GM12878 (cell line): ENCODE measurements at regions not wholly inside any gene's neighbourhood (a gene's known extent, or its start where the extent isn't known, plus 50 kb on each side); places are given as distances from the start of the nearest gene placed in this dataset.

ENCODE experiments used
- ATAC-seq: fragments of 200-7000 bp; cut with Tn5 transposase; 3 replicates; pipeline ENCODE4 v1.9.1; 2020; ENCODE audit warnings: mild to moderate bottlenecking, moderate library complexity
- BruUV-seq: library from RNA; stranded (reverse); fragments of 400-500 nt; replicated peaks from 2 replicates; lab custom pipeline; 2021; lab: Mats Ljungman, UMichigan
- CTCF ChIA-PET: fragments of 300-600 bp; sonication (Branson Sonifier 250); formaldehyde crosslinking; extraction: SDS; loops from one replicate; lab custom pipeline; 2021; ENCODE audit warnings: inconsistent platforms; lab: Yijun Ruan, JAX
- POLR2A ChIA-PET: fragments of 350-600 bp; formaldehyde crosslinking; extraction: SDS; loops from one replicate; lab custom pipeline; 2021; ENCODE audit warnings: inconsistent platforms; lab: Charles Lee
- RAD21 ChIA-PET: fragments of 300-600 bp; sonication (Branson Sonifier 250); formaldehyde crosslinking; loops from one replicate; lab custom pipeline; 2023; ENCODE audit warnings: antibody characterized with exemption; ENCODE audit not compliant: unreplicated experiment; lab: Charles Lee
- SMC1A ChIA-PET: fragments of 300-600 bp; sonication (Branson Sonifier 250); formaldehyde crosslinking; loops from one replicate; lab custom pipeline; 2023; ENCODE audit not compliant: unreplicated experiment, uncharacterized antibody; lab: Charles Lee
- DNase-seq: peaks from one replicate; pipeline ENCODE4 v3.0.0-alpha.2; 2011; ENCODE audit warnings: low read depth, low spot score
- FAIRE-seq: peaks from 3 replicates; lab custom pipeline; 2011; peaks lifted over from hg19 to GRCh38; lab: Jason Lieb, UNC
- H2AFZ ChIP-seq: 2 replicates; pipeline ENCODE4 v1.6.0; 2011; ENCODE audit warnings: low read depth, low read length, control low read depth; ENCODE audit not compliant: control insufficient read depth
- H3K27ac ChIP-seq: 2 replicates; pipeline ENCODE4 v1.5.1; 2011; ENCODE audit warnings: control low read depth; ENCODE audit not compliant: control insufficient read depth, insufficient read depth
- H3K27me3 ChIP-seq, 2 experiments: replicated peaks in 1 of 2; 2 replicates each; pipeline versions ENCODE4 v1.6.0 to v1.6.1; 2011; ENCODE audit warnings: low read length in 1 of 2; ENCODE audit not compliant: control insufficient read depth in 2 of 2, insufficient read depth in 2 of 2
- H3K36me3 ChIP-seq, 2 experiments: 2 replicates each; pipeline ENCODE4 v1.5.1; 2011; ENCODE audit warnings: low read length in 1 of 2; ENCODE audit not compliant: control insufficient read depth in 2 of 2, insufficient read depth in 2 of 2
- H3K4me1 ChIP-seq: 2 replicates; pipeline ENCODE4 v1.6.1; 2011; ENCODE audit warnings: mild to moderate bottlenecking, low read length, moderate library complexity, mixed read lengths; ENCODE audit not compliant: control insufficient read depth, insufficient read depth
- H3K4me2 ChIP-seq: 2 replicates; pipeline ENCODE4 v1.6.0; 2011; ENCODE audit warnings: control low read depth; ENCODE audit not compliant: control insufficient read depth, insufficient read depth
- H3K4me3 ChIP-seq: fragments of 200-600 bp; sonication (generic); 2 replicates; pipeline ENCODE4 v1.5.1; 2016
- H3K79me2 ChIP-seq: 2 replicates; pipeline ENCODE4 v1.6.0; 2011; ENCODE audit warnings: low read length; ENCODE audit not compliant: control insufficient read depth, insufficient read depth
- H3K9ac ChIP-seq: 2 replicates; pipeline ENCODE4 v1.8.0; 2011; ENCODE audit warnings: low read length, control low read depth, mixed read lengths; ENCODE audit not compliant: control insufficient read depth, insufficient read depth
- H3K9me3 ChIP-seq: replicated peaks from 3 replicates; pipeline ENCODE4 v1.5.1; 2011; ENCODE audit warnings: mild to moderate bottlenecking, low read length; ENCODE audit not compliant: control insufficient read depth, insufficient read depth
- H4K20me1 ChIP-seq: 2 replicates; pipeline ENCODE4 v1.6.0; 2011; ENCODE audit not compliant: control insufficient read depth, insufficient read depth
- EP300 ChIP-seq, 2 experiments: fragments of 150-350 bp in 1 of 2; IDR thresholded peaks; 2 replicates each; pipeline ENCODE4 v1.6.1; 2011 to 2012; ENCODE audit warnings: low read depth in 2 of 2, low read length in 2 of 2, borderline replicate concordance in 1 of 2, improper control_type of control experiment in 1 of 2, inconsistent platforms in 1 of 2; ENCODE audit not compliant: control insufficient read depth in 1 of 2
- ESRRA ChIP-seq: IDR thresholded peaks from 2 replicates; pipeline ENCODE4 v1.6.1; 2012; ENCODE audit warnings: mild to moderate bottlenecking, low read length, improper control_type of control experiment
- ETV6 ChIP-seq, 2 experiments: fragments of 450-650 bp in 1 of 2; IDR thresholded peaks in 1 of 2; conservative IDR thresholded peaks in 1 of 2; 2 replicates each; pipeline ENCODE4 v1.6.1; 2014; ENCODE audit warnings: antibody characterized with exemption in 1 of 2, borderline replicate concordance in 1 of 2, low read depth in 1 of 2, mild to moderate bottlenecking in 1 of 2, moderate library complexity in 1 of 2
- FOS ChIP-seq: IDR thresholded peaks from 3 replicates; pipeline ENCODE4 v1.6.1; 2011; ENCODE audit warnings: borderline replicate concordance; ENCODE audit not compliant: insufficient read length; ENCODE audit errors: extremely low read depth
- GABPA ChIP-seq: IDR thresholded peaks from 2 replicates; pipeline ENCODE4 v1.6.1; 2014; ENCODE audit warnings: antibody characterized with exemption, low read depth, mild to moderate bottlenecking, inconsistent platforms
- POLR2AphosphoS2 ChIP-seq: IDR thresholded peaks from 2 replicates; pipeline ENCODE4 v1.6.1; 2011; ENCODE audit warnings: low read depth, mild to moderate bottlenecking, low read length, improper control_type of control experiment, moderate library complexity
- RELB ChIP-seq: fragments of 450-650 bp; IDR thresholded peaks from 2 replicates; pipeline ENCODE4 v1.6.1; 2017; ENCODE audit warnings: low read depth, mild to moderate bottlenecking, moderate library complexity
- REST ChIP-seq: IDR thresholded peaks from 2 replicates; pipeline ENCODE4 v1.6.1; 2012; ENCODE audit warnings: mild to moderate bottlenecking, low read depth, low read length
- SIX5 ChIP-seq: IDR thresholded peaks from 2 replicates; pipeline ENCODE4 v1.6.1; 2011; ENCODE audit warnings: mild to moderate bottlenecking, low read depth, low read length, moderate library complexity; ENCODE audit not compliant: severe bottlenecking
- ZNF207 ChIP-seq: fragments of 450-650 bp; IDR thresholded peaks from 2 replicates; pipeline ENCODE4 v1.6.1; 2014; ENCODE audit warnings: antibody characterized with exemption, mild to moderate bottlenecking, borderline replicate concordance
- ZNF24 ChIP-seq: fragments of 450-650 bp; IDR thresholded peaks from 2 replicates; pipeline ENCODE4 v1.6.1; 2017; ENCODE audit warnings: antibody characterized with exemption, mild to moderate bottlenecking
- ZNF274 ChIP-seq: IDR thresholded peaks from one replicate; pipeline ENCODE4 v1.8.0; 2011; ENCODE audit not compliant: insufficient read length, insufficient read depth
- WGBS: methylation state at CpG from one replicate; pipeline ENCODE4 v1.1.6; 2016; ENCODE audit warnings: low lambda C conversion rate; ENCODE audit not compliant: insufficient replicate concordance, insufficient coverage; ENCODE audit errors: missing lambda C conversion rate; 5-methylcytosine and 5-hydroxymethylcytosine counted together
- in situ Hi-C: fragments of 300-500 bp; cut with MboI; formaldehyde crosslinking; loops from 9 replicates; pipeline ENCODE4 v1.14.3; 2018; ENCODE audit warnings: mixed read lengths
- intact Hi-C: fragments of 100-400 bp; cut with micrococcal nuclease; formaldehyde crosslinking; loops from one replicate; pipeline ENCODE4 v1.14.2; 2022; ENCODE audit not compliant: unreplicated experiment
- TF ChIP-seq, protein P1 (sequence below): IDR thresholded peaks from 2 replicates; pipeline ENCODE4 v1.6.1; 2012; ENCODE audit warnings: low read depth, low read length, improper control_type of control experiment
- TF ChIP-seq, protein P2 (sequence below): fragments of 450-650 bp; IDR thresholded peaks from 2 replicates; pipeline ENCODE4 v1.6.1; 2017; ENCODE audit warnings: mild to moderate bottlenecking, moderate library complexity

DNA sequence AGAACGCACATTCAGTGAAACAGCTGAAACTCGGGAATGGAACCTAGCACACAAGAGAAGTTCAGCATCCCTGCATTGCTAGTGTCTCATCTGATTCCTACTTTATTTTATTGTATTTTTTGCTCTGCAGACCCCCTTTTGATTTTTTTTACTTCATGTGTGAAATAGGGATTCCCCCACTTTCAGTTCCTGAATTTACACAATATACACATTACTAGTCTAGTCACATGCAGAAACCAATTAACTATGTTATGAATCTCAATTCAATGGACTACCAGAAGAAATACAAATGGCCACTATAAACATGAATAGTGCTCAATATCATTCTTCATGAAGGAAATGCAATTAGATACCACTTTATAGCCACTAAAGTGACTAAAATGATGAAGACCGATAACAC, 386.1 kb upstream of the COBL start:
- no peaks in the 10 kb centered on the region for H3K9me3 ChIP-seq
- intact Hi-C loops = no loop called here
- no peaks in the 10 kb centered on the region for H3K36me3 ChIP-seq
- no peaks in the 10 kb centered on the region for H4K20me1 ChIP-seq
- 57% methylated on average over 3 of the region's 3 CpGs for WGBS
- CTCF ChIA-PET = no interaction called here
- no peak overlapping the region for H2AFZ ChIP-seq
- POLR2A ChIA-PET = no interaction called here
- H3K9ac ChIP-seq = no peak overlapping the region
- ATAC-seq (peak; percentile 62), DNase-seq (no peak), FAIRE-seq (no peak)
- RAD21 ChIA-PET = no interaction called here
- no TSS peak for BruUV-seq
- in situ Hi-C loops = no loop called here
- no peak overlapping the region for H3K4me2 ChIP-seq
- H3K27me3 ChIP-seq = no peaks in the 10 kb centered on the region
- H3K4me1 ChIP-seq = no peaks in the 10 kb centered on the region
- no peak overlapping the region for H3K27ac ChIP-seq
- SMC1A ChIA-PET = no interaction called here
- H3K4me3 ChIP-seq = no peak overlapping the region
- H3K79me2 ChIP-seq = no peaks in the 10 kb centered on the region
- TF ChIP-seq REST = no peak
- no peak for TF ChIP-seq ETV6 (conservative IDR thresholded peaks at IDR 0.05 in 1 of 2, IDR thresholded peaks at IDR 0.05 in 1 of 2; ENCODE audit: borderline replicate concordance in 1 of 2, low read depth in 1 of 2)
- TF ChIP-seq ESRRA = no peak
- TF ChIP-seq ZNF274 = no peak
- no peak for TF ChIP-seq ZNF207
- TF ChIP-seq, protein P1, sequence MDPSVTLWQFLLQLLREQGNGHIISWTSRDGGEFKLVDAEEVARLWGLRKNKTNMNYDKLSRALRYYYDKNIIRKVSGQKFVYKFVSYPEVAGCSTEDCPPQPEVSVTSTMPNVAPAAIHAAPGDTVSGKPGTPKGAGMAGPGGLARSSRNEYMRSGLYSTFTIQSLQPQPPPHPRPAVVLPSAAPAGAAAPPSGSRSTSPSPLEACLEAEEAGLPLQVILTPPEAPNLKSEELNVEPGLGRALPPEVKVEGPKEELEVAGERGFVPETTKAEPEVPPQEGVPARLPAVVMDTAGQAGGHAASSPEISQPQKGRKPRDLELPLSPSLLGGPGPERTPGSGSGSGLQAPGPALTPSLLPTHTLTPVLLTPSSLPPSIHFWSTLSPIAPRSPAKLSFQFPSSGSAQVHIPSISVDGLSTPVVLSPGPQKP = no peak
- peak; percentile 55 to 66; a peak in 3 of 4 replicates for TF ChIP-seq EP300 (IDR thresholded peaks at IDR 0.05; ENCODE audit: borderline replicate concordance in 1 of 2, control insufficient read depth in 1 of 2, low read depth in 2 of 2, low read length in 2 of 2)
- no peak for TF ChIP-seq POLR2AphosphoS2
- TF ChIP-seq, protein P2, sequence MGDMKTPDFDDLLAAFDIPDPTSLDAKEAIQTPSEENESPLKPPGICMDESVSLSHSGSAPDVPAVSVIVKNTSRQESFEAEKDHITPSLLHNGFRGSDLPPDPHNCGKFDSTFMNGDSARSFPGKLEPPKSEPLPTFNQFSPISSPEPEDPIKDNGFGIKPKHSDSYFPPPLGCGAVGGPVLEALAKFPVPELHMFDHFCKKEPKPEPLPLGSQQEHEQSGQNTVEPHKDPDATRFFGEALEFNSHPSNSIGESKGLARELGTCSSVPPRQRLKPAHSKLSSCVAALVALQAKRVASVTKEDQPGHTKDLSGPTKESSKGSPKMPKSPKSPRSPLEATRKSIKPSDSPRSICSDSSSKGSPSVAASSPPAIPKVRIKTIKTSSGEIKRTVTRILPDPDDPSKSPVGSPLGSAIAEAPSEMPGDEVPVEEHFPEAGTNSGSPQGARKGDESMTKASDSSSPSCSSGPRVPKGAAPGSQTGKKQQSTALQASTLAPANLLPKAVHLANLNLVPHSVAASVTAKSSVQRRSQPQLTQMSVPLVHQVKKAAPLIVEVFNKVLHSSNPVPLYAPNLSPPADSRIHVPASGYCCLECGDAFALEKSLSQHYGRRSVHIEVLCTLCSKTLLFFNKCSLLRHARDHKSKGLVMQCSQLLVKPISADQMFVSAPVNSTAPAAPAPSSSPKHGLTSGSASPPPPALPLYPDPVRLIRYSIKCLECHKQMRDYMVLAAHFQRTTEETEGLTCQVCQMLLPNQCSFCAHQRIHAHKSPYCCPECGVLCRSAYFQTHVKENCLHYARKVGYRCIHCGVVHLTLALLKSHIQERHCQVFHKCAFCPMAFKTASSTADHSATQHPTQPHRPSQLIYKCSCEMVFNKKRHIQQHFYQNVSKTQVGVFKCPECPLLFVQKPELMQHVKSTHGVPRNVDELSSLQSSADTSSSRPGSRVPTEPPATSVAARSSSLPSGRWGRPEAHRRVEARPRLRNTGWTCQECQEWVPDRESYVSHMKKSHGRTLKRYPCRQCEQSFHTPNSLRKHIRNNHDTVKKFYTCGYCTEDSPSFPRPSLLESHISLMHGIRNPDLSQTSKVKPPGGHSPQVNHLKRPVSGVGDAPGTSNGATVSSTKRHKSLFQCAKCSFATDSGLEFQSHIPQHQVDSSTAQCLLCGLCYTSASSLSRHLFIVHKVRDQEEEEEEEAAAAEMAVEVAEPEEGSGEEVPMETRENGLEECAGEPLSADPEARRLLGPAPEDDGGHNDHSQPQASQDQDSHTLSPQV = no peak
- no peak for TF ChIP-seq GABPA
- no peak for TF ChIP-seq ZNF24
- no peak for TF ChIP-seq FOS
- TF ChIP-seq SIX5 = no peak
- peak; percentile 59 for TF ChIP-seq RELB
